ENCODE measurements at regions not wholly inside any gene's neighbourhood (a gene's known extent, or its start where the extent isn't known, plus 50 kb on each side); places are given as distances from the start of the nearest gene placed in this dataset.

DNA sequence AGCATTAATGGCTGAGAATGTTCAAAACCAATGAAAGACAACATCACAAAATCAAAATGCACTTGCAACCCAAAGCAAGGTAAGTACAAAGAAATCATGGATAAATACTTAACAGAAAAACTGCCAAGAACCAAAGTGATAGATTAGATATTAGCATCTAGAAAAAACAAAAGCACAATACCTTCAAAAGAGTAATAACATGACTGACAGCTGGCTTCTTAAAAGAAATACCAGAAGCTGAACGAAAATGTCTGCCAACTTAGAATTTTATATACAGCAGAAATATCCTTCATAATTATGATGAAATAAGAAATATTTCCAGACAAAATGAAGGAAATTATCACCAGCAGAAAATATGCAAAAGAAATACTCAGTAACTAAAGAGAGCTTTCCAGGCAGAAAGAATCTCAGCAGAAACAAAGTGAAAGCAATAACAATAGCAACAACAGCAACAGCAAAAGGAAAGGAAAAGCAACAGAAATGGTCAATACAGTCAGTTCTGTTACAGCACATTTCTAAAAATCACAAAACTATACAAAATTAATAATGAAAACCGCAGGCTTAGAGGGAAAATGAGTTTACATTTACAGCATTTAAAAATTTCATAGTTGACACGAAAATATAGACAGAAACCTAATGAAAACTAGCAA, 121.5 kb upstream of the MAN1A1 start:
- no peak overlapping the region for H3K27ac ChIP-seq
- TF ChIP-seq ZFX (IDR thresholded peaks at IDR 0.05) (no peak), CTCF (conservative IDR thresholded peaks at IDR 0.05) (no peak)

GRCh38 chr6:119467488-119468081, 118.0 kb upstream of the MAN1A1 start:
- H3K27ac ChIP-seq: no peak overlapping the region
- no peak for TF ChIP-seq ZFX (IDR thresholded peaks at IDR 0.05)
- no peak for TF ChIP-seq CTCF (conservative IDR thresholded peaks at IDR 0.05)

GRCh38 chr6:119466226-119466625, 116.7 kb upstream of the MAN1A1 start:
- no peak overlapping the region for H3K27ac ChIP-seq
- TF ChIP-seq CTCF (conservative IDR thresholded peaks at IDR 0.05) (no peak), ZFX (IDR thresholded peaks at IDR 0.05) (no peak)

GRCh38 chr6:119463081-119463626, 113.6 kb upstream of the MAN1A1 start:
- H3K27ac ChIP-seq: no peak overlapping the region
- no peak for TF ChIP-seq CTCF (conservative IDR thresholded peaks at IDR 0.05)

DNA sequence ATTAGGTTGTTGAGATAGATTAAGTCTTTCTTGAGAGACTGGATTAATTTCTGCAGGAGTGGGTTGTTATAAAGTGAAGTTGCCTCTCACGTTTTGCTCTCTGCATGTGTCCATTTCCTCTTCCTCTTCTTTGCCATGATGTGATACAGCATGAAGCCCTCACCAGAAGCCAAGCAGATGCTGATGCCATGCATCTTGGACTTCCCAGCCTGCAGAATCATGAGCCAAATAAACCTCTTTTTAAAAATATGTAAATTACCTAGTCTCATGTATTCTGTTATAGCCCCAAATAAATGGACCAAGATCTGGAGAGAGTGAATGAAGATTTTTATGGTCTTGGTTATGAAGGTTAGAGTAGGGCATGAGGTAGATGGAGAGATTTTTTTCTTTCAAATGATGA, 111.6 kb upstream of the MAN1A1 start:
- H3K27ac ChIP-seq: no peak overlapping the region
- TF ChIP-seq ZFX (IDR thresholded peaks at IDR 0.05) (no peak), CTCF (conservative IDR thresholded peaks at IDR 0.05) (no peak)

DNA sequence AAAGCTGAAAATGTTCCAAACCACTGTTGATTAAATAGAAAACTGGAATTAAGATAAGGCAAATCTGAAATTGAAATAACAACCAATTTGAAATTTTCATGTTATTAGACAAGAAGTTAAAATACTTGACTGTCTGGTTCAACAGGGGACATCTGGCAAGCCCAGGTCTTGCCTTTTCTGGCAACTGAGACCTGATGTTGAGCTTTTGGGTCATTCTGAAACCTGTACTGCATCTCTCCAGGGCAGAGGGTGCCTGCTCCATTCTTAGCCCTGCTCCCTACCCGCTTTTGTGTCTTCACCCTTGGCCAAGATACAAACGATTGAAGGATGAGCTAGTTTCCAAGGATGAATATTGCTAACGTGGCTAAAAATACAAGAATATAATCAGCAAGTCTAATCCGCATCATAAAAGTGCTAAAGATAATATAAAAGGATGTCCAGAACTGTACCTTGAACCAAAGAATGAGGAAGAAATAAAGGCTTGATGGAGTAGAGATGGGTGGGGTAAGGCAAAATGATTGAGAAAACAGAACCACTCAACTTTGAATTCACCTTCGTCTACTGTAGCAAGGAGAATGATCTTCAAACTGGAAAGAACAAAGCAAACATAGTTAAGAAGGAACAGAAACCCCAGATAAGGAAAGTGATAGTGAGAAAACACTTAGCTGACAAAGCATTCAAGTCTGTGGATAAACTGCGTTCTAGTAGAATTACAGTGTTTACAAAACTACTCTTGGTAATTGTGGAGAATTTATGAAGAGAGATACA, 109.8 kb upstream of the MAN1A1 start:
- TF ChIP-seq ZFX (IDR thresholded peaks at IDR 0.05) (no peak), CTCF (conservative IDR thresholded peaks at IDR 0.05) (no peak)
- H3K27ac ChIP-seq: no peak overlapping the region

- no peak overlapping the region for H3K27ac ChIP-seq
- TF ChIP-seq CTCF (conservative IDR thresholded peaks at IDR 0.05) (no peak), ZFX (IDR thresholded peaks at IDR 0.05) (no peak)
Observed at GRCh38 chr6:119454714-119455113, 105.2 kb upstream of the MAN1A1 start.

Measured in C4-2B (cell line).